ENCODE measurements at regions not wholly inside any gene's neighbourhood (a gene's known extent, or its start where the extent isn't known, plus 50 kb on each side); places are given as distances from the start of the nearest gene placed in this dataset.

GRCh38 chr10:108427146-108427545 lies 1262.6 kb upstream of the SORCS1 start:
- CTCF ChIA-PET = interaction anchor here (0.6 kb wide), 1 partner anchor 971 kb away, joined by 3 read pairs; no protein-coding TSS in a partner anchor
- Mint-ChIP-seq H3K27ac (no peak overlapping the region), H3K36me3 (no peaks in the 10 kb centered on the region), H3K9me3 (peaks cover 10% of the 10 kb centered on the region), H3K4me3 (no peak overlapping the region), H3K4me1 (no peaks in the 10 kb centered on the region), H3K27me3 (no peaks in the 10 kb centered on the region)
- no peak for DNase-seq

GRCh38 chr10:108425283-108425964 lies 1260.9 kb upstream of the SORCS1 start:
- no peak overlapping the region for H3K27ac Mint-ChIP-seq
- no peak overlapping the region for H3K4me3 Mint-ChIP-seq
- no peaks in the 10 kb centered on the region for H3K27me3 Mint-ChIP-seq
- no peaks in the 10 kb centered on the region for H3K36me3 Mint-ChIP-seq
- DNase-seq = no peak
- no peaks in the 10 kb centered on the region for H3K4me1 Mint-ChIP-seq
- H3K9me3 Mint-ChIP-seq = peaks cover 4% of the 10 kb centered on the region
- CTCF ChIA-PET = no interaction called here

- no peaks in the 10 kb centered on the region for H3K27me3 Mint-ChIP-seq
Observed at GRCh38 chr10:108424656-108425055, 1260.2 kb upstream of the SORCS1 start.

GRCh38 chr10:108422286-108422685 lies 1257.8 kb upstream of the SORCS1 start:
- no peak for DNase-seq
- Mint-ChIP-seq H3K27ac (no peak overlapping the region), H3K9me3 (peaks cover 3% of the 10 kb centered on the region), H3K4me1 (no peaks in the 10 kb centered on the region), H3K36me3 (no peaks in the 10 kb centered on the region), H3K4me3 (no peak overlapping the region), H3K27me3 (no peaks in the 10 kb centered on the region)
- CTCF ChIA-PET = no interaction called here

More at GRCh38 chr10:108424656-108425055, 1260.2 kb upstream of the SORCS1 start:
- Mint-ChIP-seq H3K4me3 (no peak overlapping the region), H3K27ac (no peak overlapping the region), H3K4me1 (no peaks in the 10 kb centered on the region), H3K9me3 (peaks cover 3% of the 10 kb centered on the region), H3K36me3 (no peaks in the 10 kb centered on the region)
- no peak for DNase-seq
- CTCF ChIA-PET = no interaction called here

GRCh38 chr10:108421266-108421665 lies 1256.8 kb upstream of the SORCS1 start:
- Mint-ChIP-seq H3K36me3 (no peaks in the 10 kb centered on the region), H3K4me3 (no peak overlapping the region), H3K27ac (no peak overlapping the region), H3K9me3 (peaks cover 3% of the 10 kb centered on the region), H3K4me1 (no peaks in the 10 kb centered on the region), H3K27me3 (no peaks in the 10 kb centered on the region)
- CTCF ChIA-PET = no interaction called here
- no peak for DNase-seq

GRCh38 chr10:108413954-108414353 lies 1249.4 kb upstream of the SORCS1 start:
- no peaks in the 10 kb centered on the region for H3K36me3 Mint-ChIP-seq
- CTCF ChIA-PET = no interaction called here
- no peaks in the 10 kb centered on the region for H3K4me1 Mint-ChIP-seq
- H3K4me3 Mint-ChIP-seq = no peak overlapping the region
- DNase-seq = no peak
- peaks cover 3% of the 10 kb centered on the region for H3K9me3 Mint-ChIP-seq
- H3K27ac Mint-ChIP-seq = no peak overlapping the region
- H3K27me3 Mint-ChIP-seq = no peaks in the 10 kb centered on the region

- Mint-ChIP-seq H3K27me3 (no peaks in the 10 kb centered on the region), H3K9me3 (peaks cover 3% of the 10 kb centered on the region), H3K4me3 (no peak overlapping the region), H3K27ac (no peak overlapping the region), H3K4me1 (no peaks in the 10 kb centered on the region), H3K36me3 (no peaks in the 10 kb centered on the region)
- no peak for DNase-seq
- CTCF ChIA-PET = no interaction called here
Observed at GRCh38 chr10:108412323-108412722, 1247.8 kb upstream of the SORCS1 start.

GRCh38 chr10:108411894-108412293 lies 1247.4 kb upstream of the SORCS1 start:
- Mint-ChIP-seq H3K27me3 (no peaks in the 10 kb centered on the region), H3K9me3 (peaks cover 3% of the 10 kb centered on the region), H3K4me3 (no peak overlapping the region), H3K4me1 (no peaks in the 10 kb centered on the region), H3K36me3 (no peaks in the 10 kb centered on the region), H3K27ac (no peak overlapping the region)
- CTCF ChIA-PET = no interaction called here
- no peak for DNase-seq

GRCh38 chr10:108411206-108411605 lies 1246.7 kb upstream of the SORCS1 start:
- CTCF ChIA-PET = no interaction called here
- peaks cover 3% of the 10 kb centered on the region for H3K9me3 Mint-ChIP-seq
- H3K4me3 Mint-ChIP-seq = no peak overlapping the region
- no peaks in the 10 kb centered on the region for H3K27me3 Mint-ChIP-seq
- no peak for DNase-seq
- H3K36me3 Mint-ChIP-seq = no peaks in the 10 kb centered on the region
- no peak overlapping the region for H3K27ac Mint-ChIP-seq
- no peaks in the 10 kb centered on the region for H3K4me1 Mint-ChIP-seq

- H3K4me3 Mint-ChIP-seq = no peak overlapping the region
- H3K36me3 Mint-ChIP-seq = no peaks in the 10 kb centered on the region
- no peak for DNase-seq
- H3K27ac Mint-ChIP-seq = no peak overlapping the region
- no peaks in the 10 kb centered on the region for H3K4me1 Mint-ChIP-seq
- CTCF ChIA-PET = no interaction called here
- peaks cover 3% of the 10 kb centered on the region for H3K9me3 Mint-ChIP-seq
- no peaks in the 10 kb centered on the region for H3K27me3 Mint-ChIP-seq
Observed at GRCh38 chr10:108410236-108410635, 1245.7 kb upstream of the SORCS1 start.

- CTCF ChIA-PET = no interaction called here
- no peak overlapping the region for H3K4me3 Mint-ChIP-seq
- H3K36me3 Mint-ChIP-seq = no peaks in the 10 kb centered on the region
- H3K27ac Mint-ChIP-seq = no peak overlapping the region
- peaks cover 3% of the 10 kb centered on the region for H3K9me3 Mint-ChIP-seq
- DNase-seq = no peak
- no peaks in the 10 kb centered on the region for H3K27me3 Mint-ChIP-seq
- no peaks in the 10 kb centered on the region for H3K4me1 Mint-ChIP-seq
Observed at GRCh38 chr10:108409306-108409705, 1244.8 kb upstream of the SORCS1 start.

GRCh38 chr10:108404155-108404554 lies 1239.6 kb upstream of the SORCS1 start:
- H3K4me3 Mint-ChIP-seq = no peak overlapping the region
- H3K36me3 Mint-ChIP-seq = no peaks in the 10 kb centered on the region
- H3K27me3 Mint-ChIP-seq = no peaks in the 10 kb centered on the region
- no peaks in the 10 kb centered on the region for H3K4me1 Mint-ChIP-seq
- no peak for DNase-seq
- H3K27ac Mint-ChIP-seq = no peak overlapping the region
- H3K9me3 Mint-ChIP-seq = peaks cover 2% of the 10 kb centered on the region
- CTCF ChIA-PET = no interaction called here

- Mint-ChIP-seq H3K36me3 (no peaks in the 10 kb centered on the region), H3K4me3 (no peak overlapping the region), H3K4me1 (no peaks in the 10 kb centered on the region), H3K9me3 (peaks cover 2% of the 10 kb centered on the region), H3K27ac (no peak overlapping the region), H3K27me3 (no peaks in the 10 kb centered on the region)
- DNase-seq = no peak
- CTCF ChIA-PET = no interaction called here
Observed at GRCh38 chr10:108399465-108399864, 1235.0 kb upstream of the SORCS1 start.

- Mint-ChIP-seq H3K27me3 (no peaks in the 10 kb centered on the region), H3K36me3 (no peaks in the 10 kb centered on the region), H3K4me1 (no peaks in the 10 kb centered on the region), H3K9me3 (peaks cover 5% of the 10 kb centered on the region), H3K27ac (no peak overlapping the region), H3K4me3 (no peak overlapping the region)
- no peak for DNase-seq
- CTCF ChIA-PET = no interaction called here
Observed at GRCh38 chr10:108393089-108393488, 1228.6 kb upstream of the SORCS1 start.

- Mint-ChIP-seq H3K9me3 (peaks cover 6% of the 10 kb centered on the region), H3K36me3 (no peaks in the 10 kb centered on the region), H3K27ac (no peak overlapping the region), H3K4me1 (no peaks in the 10 kb centered on the region), H3K27me3 (no peaks in the 10 kb centered on the region), H3K4me3 (no peak overlapping the region)
- CTCF ChIA-PET = no interaction called here
- no peak for DNase-seq
Observed at GRCh38 chr10:108392286-108392685, 1227.8 kb upstream of the SORCS1 start.

GRCh38 chr10:108388706-108389105 lies 1224.2 kb upstream of the SORCS1 start:
- Mint-ChIP-seq H3K4me1 (no peaks in the 10 kb centered on the region), H3K36me3 (no peaks in the 10 kb centered on the region), H3K9me3 (peaks cover 5% of the 10 kb centered on the region), H3K27me3 (no peaks in the 10 kb centered on the region), H3K4me3 (no peak overlapping the region), H3K27ac (no peak overlapping the region)
- DNase-seq = no peak
- CTCF ChIA-PET = no interaction called here
